HG03342 (cell line): ENCODE measurements at regions not wholly inside any gene's neighbourhood (a gene's known extent, or its start where the extent isn't known, plus 50 kb on each side); places are given as distances from the start of the nearest gene placed in this dataset.

Experiments
- ATAC-seq: cut with Tn5 transposase; IDR thresholded peaks from one replicate; pipeline ENCODE4 v1.9.1; 2021; ENCODE audit warnings: mild to moderate bottlenecking, moderate library complexity; ENCODE audit not compliant: unreplicated experiment

- ATAC-seq: no peak
Observed at GRCh38 chr7:131197920-131198615, 129.6 kb upstream of the MKLN1 start.

GRCh38 chr7:131202451-131202850, 125.2 kb upstream of the MKLN1 start:
- no peak for ATAC-seq

DNA sequence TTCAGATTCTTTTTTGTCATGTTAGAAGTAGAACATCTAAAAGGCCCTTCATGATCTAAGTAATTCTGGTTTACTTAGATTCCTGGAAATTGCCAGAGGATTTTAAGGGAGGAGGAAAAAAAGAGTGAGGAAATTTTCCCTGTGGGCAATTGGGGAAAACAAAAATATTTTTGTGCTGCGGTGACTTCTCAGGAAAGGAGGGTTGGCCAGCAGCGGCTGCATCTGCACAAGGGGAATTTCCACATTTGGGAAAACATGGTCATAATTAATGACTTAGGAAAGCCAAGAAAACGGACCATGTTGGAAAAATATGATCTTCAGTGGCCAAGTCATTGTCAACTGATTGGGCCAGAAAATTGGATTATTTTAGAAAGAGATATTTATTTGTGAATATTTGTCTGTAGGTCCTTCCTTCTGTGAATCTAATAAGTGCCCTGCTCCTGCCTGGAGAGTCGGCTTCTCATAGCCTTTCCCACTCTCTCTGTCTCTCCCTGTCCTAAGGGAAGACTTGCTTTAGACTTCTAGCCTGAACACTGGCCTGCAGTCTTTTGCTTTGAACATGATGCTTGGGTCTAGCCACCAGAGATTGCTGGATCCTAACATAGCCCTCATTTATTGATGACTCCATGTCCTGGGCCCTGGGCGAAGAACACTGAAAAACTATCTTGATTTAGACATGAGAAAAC, 124.2 kb upstream of the MKLN1 start:
- ATAC-seq: no peak

- no peak for ATAC-seq
Observed at GRCh38 chr7:131208777-131209176, 118.9 kb upstream of the MKLN1 start.

- no peak for ATAC-seq
Observed at GRCh38 chr7:131210618-131211017, 117.1 kb upstream of the MKLN1 start.

DNA sequence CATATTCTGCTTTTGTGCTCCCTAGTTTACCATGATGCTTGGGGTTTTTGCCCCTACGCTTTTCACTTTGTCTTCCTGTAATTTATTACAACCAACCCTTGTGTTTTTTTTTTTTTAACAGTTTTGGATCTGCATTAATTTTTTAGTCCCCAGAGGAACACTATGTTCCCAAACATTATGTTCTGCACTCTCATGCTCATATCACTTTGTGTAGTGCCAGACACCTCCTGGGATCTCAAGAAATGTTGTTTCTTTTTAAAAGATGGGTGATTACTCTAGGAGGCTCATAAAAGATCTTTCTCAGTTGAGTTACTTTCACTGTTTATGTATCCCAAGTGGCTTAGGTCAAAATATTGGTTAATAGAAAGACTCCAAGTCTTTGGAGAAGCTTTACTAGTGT, 116.2 kb upstream of the MKLN1 start:
- ATAC-seq: no peak

DNA sequence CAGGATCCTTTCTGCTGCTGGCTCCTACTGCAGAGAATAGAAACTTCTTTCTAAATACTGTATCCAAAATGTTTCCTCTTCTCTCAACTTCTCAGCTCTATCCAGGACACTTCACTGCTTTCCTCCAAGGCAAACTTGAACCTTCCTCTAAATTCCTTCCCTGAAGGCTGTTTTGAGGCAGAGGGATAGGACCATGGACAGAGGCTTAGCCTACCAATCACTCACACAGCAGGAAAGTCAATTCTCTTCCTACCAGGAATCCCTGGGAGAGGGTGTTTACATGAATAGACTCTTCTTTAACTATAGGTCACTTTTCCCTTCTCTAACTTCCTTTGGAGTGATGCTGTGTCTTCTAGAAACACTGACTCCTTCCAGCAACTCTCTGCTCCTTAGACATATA, 115.6 kb upstream of the MKLN1 start:
- no peak for ATAC-seq

- ATAC-seq: no peak
Observed at GRCh38 chr7:131218727-131219128, 108.9 kb upstream of the MKLN1 start.

- ATAC-seq: no peak
Observed at GRCh38 chr7:131219312-131220041, 108.2 kb upstream of the MKLN1 start.

GRCh38 chr7:131221061-131221460, 106.6 kb upstream of the MKLN1 start:
- no peak for ATAC-seq

DNA sequence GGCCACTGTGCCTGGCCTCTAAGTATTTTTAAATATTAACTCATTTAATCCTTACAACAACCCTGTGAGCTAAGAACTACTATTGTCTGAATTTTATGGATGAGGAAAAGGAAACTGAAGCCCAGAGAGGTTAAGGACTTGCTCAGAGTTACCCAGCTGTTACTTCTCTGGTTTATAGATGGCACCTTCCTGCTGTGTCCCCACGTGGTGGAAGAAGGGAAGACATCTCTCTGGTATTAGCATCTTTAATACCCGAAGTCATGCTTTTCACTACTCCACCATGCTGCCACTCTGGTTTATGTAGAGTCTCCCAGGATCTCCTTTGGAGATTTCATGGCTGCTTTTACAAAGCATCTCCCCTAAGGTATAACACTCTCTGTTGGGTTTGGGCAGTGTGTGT, 105.5 kb upstream of the MKLN1 start:
- no peak for ATAC-seq

DNA sequence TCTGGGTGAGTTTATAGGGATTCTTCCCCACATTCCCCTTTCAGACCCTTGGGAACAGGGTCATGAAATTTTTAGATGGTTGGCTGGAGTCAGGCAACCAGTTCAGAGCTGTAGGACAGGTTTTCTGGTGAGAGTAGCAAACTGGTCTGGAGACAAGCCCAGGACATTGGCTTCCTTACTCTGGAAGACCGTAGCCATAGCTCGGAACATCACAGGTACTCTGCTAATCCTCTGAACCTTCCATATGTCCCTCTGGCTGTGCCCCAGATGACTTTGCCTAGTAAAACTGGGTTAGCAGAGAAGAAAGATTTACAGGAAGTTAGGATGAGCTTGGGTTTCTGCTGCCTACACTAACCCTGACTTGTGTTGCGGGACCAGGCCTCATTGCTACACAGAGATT, 104.5 kb upstream of the MKLN1 start:
- ATAC-seq: no peak

DNA sequence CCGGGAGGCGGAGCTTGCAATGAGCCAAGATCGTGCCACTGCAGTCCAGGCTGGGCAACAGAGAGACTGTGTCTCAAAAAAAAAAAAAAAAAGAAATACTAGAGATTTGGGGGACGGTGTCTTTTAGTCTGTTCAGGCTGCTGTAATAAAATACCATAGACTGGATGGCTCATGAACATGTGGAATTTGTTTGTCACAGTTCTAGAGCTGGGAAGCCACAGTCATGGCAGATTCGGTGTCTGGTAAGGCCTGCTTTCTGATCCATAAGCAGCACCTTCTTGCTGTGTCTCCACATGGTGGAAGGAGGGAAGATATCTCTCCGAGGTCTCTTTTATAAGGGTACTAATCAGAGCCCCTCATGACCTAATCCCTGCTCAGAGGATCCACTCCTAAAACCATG, 102.7 kb upstream of the MKLN1 start:
- no peak for ATAC-seq

- ATAC-seq: peak; percentile 34
Observed at GRCh38 chr7:131225619-131226513, 101.8 kb upstream of the MKLN1 start.

- ATAC-seq: no peak
Observed at GRCh38 chr7:131226514-131226865, 101.2 kb upstream of the MKLN1 start.

DNA sequence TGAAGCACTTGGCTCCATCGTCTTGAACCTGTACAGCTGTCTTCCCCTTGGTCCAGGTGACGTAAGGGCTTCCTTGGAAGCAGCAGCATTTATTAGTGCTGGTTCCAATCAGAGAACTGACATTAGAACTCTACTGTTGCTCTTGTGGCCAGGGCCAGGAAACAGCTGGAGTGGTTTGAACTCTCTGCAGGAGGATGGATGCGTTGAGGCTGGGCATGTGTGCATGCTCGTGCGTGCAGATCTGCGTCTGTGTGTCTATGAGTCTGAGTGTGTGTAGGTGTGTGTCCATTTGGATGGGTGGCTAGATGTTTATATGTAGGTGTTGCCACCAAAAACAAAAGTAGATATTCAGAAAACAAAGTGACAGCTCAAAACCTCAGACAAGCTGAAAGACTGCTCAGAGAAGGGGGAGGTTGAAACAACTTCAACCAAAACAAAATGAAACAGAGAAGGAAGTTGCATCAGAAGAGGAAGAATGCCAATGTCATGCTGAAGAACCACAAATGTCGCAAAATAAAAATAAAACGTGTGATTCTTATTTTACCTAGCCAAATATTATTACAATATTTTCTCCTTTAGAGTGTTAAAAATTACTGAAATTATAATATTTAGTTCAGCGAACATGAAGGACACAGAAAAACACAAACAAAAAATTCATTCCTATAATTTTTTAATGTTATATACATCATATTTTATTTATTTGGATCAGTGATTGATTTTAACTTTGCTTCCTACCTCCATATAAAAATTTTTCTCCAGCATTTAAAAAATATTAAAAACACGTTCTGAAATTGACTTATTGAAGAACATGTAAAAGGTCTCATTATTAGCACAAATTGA, 96.1 kb upstream of the MKLN1 start:
- peak; percentile 75 for ATAC-seq

DNA sequence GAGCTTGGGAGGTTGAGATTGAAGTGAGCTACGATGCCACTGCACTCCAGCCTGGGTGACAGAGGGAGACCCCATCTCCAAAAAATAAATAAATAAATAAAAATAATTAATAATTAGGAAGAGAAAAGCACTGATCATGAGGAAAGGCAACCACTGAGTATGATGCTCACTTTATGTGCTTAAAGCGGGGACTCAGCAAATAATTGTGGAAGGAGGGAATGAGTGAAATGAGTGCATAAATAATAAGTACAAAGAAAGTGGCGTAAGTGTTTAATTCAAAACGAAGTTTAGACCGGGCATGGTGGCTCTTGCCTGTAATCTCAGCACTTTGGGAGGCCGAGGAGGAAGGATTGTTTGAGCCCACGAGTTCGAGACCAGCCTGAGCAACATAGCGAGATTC, 94.9 kb upstream of the MKLN1 start:
- no peak for ATAC-seq

GRCh38 chr7:131233193-131233592, 94.5 kb upstream of the MKLN1 start:
- no peak for ATAC-seq

DNA sequence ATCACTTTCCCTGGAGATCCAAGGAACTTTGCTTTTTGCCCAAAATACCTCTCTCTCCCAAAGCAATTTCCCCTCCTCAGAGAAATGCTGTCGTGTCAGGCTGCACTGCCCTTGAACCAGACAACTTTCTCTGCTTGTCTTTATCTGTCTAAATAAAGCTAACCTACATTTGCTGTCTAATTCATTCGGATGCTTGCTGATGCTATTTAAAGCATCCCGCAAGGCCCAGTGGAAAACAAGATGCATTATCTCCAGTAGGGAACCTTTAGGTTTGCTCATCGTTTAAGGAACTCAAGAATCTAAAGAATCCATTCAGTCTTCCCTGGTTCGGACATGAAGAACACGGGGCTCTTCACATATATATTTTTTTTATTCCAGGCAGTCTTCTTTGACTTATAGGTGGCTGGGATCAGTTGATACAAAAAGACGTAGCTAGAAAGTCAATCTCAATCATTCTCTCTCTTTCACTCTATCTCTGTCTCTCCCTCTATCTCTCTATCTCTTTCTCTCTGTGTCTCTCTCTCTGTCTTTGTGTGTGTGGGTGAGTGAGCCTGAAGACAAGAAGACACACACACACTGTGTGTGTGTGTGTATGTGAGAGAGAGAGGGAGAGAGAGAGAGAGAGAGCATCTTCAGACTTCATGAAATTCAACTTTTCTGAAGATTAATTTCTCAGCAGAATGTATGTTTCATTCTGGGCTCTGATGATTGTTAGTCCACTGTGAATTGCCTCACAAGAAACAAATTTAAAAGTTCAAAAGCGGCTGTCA, 92.8 kb upstream of the MKLN1 start:
- no peak for ATAC-seq
